A673 (cell line): ENCODE measurements at regions not wholly inside any gene's neighbourhood (a gene's known extent, or its start where the extent isn't known, plus 50 kb on each side); places are given as distances from the start of the nearest gene placed in this dataset.

Source experiments
- EZH2 ChIP-seq: fragments of 200-600 bp; sonication (generic); IDR thresholded peaks from 2 replicates; pipeline ENCODE4 v1.6.1; 2017; ENCODE audit warnings: borderline replicate concordance, low read depth, mild to moderate bottlenecking, mixed read lengths, antibody characterized with exemption, low read length; ENCODE audit not compliant: poor library complexity, severe bottlenecking
- TF ChIP-seq, protein P1 (sequence below): fragments of 300-800, 200-600 bp; sonication (generic); conservative IDR thresholded peaks from 2 replicates; pipeline ENCODE4 v1.5.1; 2017; ENCODE audit warnings: low read depth, mild to moderate bottlenecking, antibody characterized with exemption, low read length, moderate library complexity, mixed read lengths

DNA sequence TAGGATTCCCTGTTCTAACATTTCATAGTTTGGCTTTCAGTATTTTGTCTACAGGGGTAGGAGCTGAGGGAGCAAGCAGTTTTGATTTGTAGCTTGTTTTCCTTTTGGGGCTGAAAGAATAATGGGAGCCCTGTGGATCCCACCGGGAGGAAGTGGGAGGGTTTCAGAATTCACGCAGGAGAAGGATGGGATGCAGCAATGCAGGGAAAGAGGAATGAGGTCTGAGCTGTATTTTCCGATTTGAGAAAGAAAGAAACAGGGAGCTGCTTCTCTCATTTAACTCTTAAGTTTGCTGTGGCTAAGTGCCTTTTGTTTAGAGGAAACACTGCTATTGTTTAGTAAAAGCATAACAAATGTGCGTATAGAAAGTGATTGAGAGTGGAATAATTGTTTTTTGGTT is 141.0 kb downstream of the ADCYAP1 start:
- TF ChIP-seq, protein P1, sequence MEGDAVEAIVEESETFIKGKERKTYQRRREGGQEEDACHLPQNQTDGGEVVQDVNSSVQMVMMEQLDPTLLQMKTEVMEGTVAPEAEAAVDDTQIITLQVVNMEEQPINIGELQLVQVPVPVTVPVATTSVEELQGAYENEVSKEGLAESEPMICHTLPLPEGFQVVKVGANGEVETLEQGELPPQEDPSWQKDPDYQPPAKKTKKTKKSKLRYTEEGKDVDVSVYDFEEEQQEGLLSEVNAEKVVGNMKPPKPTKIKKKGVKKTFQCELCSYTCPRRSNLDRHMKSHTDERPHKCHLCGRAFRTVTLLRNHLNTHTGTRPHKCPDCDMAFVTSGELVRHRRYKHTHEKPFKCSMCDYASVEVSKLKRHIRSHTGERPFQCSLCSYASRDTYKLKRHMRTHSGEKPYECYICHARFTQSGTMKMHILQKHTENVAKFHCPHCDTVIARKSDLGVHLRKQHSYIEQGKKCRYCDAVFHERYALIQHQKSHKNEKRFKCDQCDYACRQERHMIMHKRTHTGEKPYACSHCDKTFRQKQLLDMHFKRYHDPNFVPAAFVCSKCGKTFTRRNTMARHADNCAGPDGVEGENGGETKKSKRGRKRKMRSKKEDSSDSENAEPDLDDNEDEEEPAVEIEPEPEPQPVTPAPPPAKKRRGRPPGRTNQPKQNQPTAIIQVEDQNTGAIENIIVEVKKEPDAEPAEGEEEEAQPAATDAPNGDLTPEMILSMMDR: no peak
- no peak for TF ChIP-seq EZH2
